ENCODE measurements at regions not wholly inside any gene's neighbourhood (a gene's known extent, or its start where the extent isn't known, plus 50 kb on each side); places are given as distances from the start of the nearest gene placed in this dataset.
"Not testable (repeated sequence)": the region's sequence is repeated elsewhere in the genome, so short reads cannot be mapped to it uniquely, and the experiment has no call there.

DNA sequence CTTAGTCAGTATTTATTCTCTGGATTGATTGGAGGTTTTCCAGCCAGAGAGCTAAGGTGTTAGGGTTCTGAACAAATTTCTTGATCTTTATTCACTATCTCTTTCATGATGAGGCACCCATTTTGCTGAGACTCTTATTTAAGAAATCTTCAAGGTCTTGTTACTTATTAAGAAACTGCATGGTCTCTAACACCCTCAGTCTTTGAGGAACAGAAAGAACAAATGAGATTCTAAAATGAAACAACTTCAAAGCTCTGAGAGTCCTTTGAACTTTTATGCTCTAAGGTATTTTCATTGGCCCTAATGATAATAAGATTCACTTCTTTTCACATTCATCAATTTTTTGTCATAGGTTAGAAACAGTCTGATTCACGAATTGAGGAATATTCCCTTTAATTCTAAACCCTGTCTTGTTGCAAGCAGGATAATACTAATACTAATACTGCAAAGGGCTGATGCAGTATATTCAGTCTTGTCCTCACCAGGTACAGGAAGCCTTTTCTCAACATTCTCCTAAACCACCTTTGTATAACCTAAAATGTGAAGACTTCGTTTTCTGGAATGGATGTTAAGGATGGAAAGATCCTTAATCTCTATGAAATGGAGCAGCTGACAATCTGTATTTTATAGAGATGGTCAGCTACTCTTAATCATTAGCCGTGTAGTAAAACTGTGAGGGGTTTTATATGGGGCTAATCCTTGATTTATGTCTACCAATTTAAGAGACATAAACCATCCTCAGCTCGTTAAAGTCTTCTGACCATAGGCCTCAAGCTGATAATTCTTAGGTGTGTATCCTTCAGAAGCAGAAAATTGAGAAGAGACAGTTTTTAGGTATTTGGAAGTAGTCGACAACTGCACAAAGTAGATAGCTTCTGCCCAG is 198.3 kb downstream of the OTOL1 start:
- no peak for TF ChIP-seq CTCF (IDR thresholded peaks at IDR 0.05; ENCODE audit: insufficient read depth, low read length, poor library complexity, severe bottlenecking)
- H3K27me3 ChIP-seq (ENCODE audit: control insufficient read depth, insufficient read depth, low read length), result no peaks in the 10 kb centered on the region
- DNase-seq (ENCODE audit: low read depth), result no peak
- H3K36me3 ChIP-seq (ENCODE audit: control insufficient read depth, insufficient read depth, low read length), result no peaks in the 10 kb centered on the region
- H3K4me3 ChIP-seq (ENCODE audit: low read depth, low read length), result no peak overlapping the region

DNA sequence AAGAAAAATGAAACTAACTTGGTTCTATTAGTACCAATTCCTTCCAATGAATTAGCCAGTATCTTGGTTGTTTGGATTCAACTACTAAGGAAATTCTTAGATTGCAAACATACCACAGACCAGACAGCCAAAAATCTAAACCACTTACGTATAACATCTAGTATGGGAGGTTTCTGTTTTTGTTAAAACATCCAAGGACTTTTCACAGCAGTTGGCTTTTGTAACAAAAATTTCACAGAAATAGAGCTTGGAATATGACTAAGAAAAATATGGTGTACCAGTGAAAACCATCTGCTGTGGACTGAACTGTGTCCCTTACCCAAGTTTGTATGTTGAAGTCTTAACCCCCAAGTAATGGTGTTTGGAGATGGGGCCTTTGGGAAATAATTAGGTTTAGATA is 199.2 kb downstream of the OTOL1 start:
- DNase-seq (ENCODE audit: low read depth), result no peak
- no peak for TF ChIP-seq CTCF (IDR thresholded peaks at IDR 0.05; ENCODE audit: insufficient read depth, low read length, poor library complexity, severe bottlenecking)
- Histone ChIP-seq H3K27me3 (ENCODE audit: control insufficient read depth, insufficient read depth, low read length) (no peaks in the 10 kb centered on the region), H3K36me3 (ENCODE audit: control insufficient read depth, insufficient read depth, low read length) (no peaks in the 10 kb centered on the region), H3K4me3 (ENCODE audit: low read depth, low read length) (no peak overlapping the region)

DNA sequence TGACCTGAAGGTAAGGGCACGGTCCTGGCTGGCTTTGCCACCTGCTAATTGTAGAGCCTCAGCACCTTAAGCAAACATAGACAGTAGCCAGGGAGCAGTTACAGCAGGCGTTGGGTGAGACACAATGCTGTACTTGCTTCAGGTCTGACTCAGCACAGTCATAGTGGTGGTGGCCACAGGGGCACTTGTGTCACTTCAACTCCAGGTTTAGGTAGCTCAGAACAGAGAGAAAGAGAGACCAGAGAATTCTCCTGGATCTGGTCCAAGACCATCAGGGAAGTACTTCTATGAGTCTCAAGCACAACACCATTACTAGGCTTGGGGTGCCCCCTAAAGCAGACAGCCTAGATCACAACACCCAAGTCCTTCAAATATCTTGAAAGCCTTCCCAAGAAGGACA is 204.4 kb downstream of the OTOL1 start:
- no peak for DNase-seq (ENCODE audit: low read depth)
- TF ChIP-seq CTCF (IDR thresholded peaks at IDR 0.05; ENCODE audit: insufficient read depth, low read length, poor library complexity, severe bottlenecking), result no peak
- no peak overlapping the region for H3K4me3 ChIP-seq (ENCODE audit: low read depth, low read length)
- H3K36me3 ChIP-seq (ENCODE audit: control insufficient read depth, insufficient read depth, low read length), result no peaks in the 10 kb centered on the region
- no peaks in the 10 kb centered on the region for H3K27me3 ChIP-seq (ENCODE audit: control insufficient read depth, insufficient read depth, low read length)

- H3K36me3 ChIP-seq (ENCODE audit: control insufficient read depth, insufficient read depth, low read length); H3K27me3 ChIP-seq (ENCODE audit: control insufficient read depth, insufficient read depth, low read length); DNase-seq (ENCODE audit: low read depth); H3K4me3 ChIP-seq (ENCODE audit: low read depth, low read length): not testable (repeated sequence)
Measured at GRCh38 chr3:161707253-161707652, 210.6 kb downstream of the OTOL1 start.

GRCh38 chr3:161713731-161714130 is 217.1 kb downstream of the OTOL1 start:
- H3K4me3 ChIP-seq (ENCODE audit: low read depth, low read length), result no peak overlapping the region
- DNase-seq (ENCODE audit: low read depth), result no peak
- no peak for TF ChIP-seq CTCF (IDR thresholded peaks at IDR 0.05; ENCODE audit: insufficient read depth, low read length, poor library complexity, severe bottlenecking)
- H3K36me3 ChIP-seq (ENCODE audit: control insufficient read depth, insufficient read depth, low read length), result no peaks in the 10 kb centered on the region
- no peaks in the 10 kb centered on the region for H3K27me3 ChIP-seq (ENCODE audit: control insufficient read depth, insufficient read depth, low read length)

GRCh38 chr3:161731968-161732367 is 235.4 kb downstream of the OTOL1 start:
- Histone ChIP-seq H3K36me3 (ENCODE audit: control insufficient read depth, insufficient read depth, low read length) (no peaks in the 10 kb centered on the region), H3K4me3 (ENCODE audit: low read depth, low read length) (no peak overlapping the region), H3K27me3 (ENCODE audit: control insufficient read depth, insufficient read depth, low read length) (no peaks in the 10 kb centered on the region)
- no peak for TF ChIP-seq CTCF (IDR thresholded peaks at IDR 0.05; ENCODE audit: insufficient read depth, low read length, poor library complexity, severe bottlenecking)
- no peak for DNase-seq (ENCODE audit: low read depth)
